COLO829 (cell line): ENCODE measurements at regions not wholly inside any gene's neighbourhood (a gene's known extent, or its start where the extent isn't known, plus 50 kb on each side); places are given as distances from the start of the nearest gene placed in this dataset.
"Not testable (repeated sequence)": the region's sequence is repeated elsewhere in the genome, so short reads cannot be mapped to it uniquely, and the experiment has no call there.

ENCODE experiments used
- DNase-seq: peaks from one replicate; pipeline ENCODE4 v3.0.0; 2012; ENCODE audit warnings: low spot score

DNA sequence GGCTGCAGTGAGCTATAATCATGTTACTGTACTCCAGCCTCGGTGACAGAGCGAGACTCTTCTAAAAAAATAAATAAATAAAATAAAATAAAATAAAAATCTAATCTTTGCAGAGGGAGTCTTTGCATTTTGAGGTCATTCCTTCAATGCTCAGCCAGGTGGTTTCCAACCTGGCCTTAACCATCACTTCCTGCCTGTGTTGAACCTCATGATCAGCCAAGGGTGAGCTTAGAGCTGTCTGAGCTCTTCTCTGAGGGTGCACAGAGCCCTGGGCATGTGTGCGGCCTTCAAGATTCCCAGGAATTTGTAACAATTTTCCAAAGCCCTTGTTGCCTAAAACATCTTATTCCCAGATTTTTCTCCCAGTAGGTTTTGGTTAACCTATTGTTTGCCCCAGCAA is 94.3 kb downstream of the KCNJ12 start:
- not testable (repeated sequence) for DNase-seq

DNA sequence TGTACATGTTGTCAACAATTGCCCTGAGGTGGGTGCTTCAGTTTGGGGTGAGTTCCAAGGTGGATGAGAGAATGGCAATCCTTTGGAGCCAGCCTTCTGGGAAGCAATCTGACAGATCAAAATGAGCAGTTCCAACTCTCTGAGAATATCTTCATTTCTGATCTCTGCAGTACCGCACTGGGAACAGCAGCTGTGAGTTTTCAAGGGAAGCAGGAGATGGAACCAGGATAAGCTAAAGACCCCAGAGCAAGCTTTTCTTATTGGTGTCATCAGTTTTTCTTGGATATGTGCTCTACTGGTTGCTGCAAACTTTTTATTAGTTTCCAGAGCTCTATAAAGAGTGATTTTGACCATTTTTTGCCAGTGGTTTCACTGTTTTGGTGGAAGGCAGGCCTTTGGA is 94.7 kb downstream of the KCNJ12 start:
- DNase-seq = no peak

DNA sequence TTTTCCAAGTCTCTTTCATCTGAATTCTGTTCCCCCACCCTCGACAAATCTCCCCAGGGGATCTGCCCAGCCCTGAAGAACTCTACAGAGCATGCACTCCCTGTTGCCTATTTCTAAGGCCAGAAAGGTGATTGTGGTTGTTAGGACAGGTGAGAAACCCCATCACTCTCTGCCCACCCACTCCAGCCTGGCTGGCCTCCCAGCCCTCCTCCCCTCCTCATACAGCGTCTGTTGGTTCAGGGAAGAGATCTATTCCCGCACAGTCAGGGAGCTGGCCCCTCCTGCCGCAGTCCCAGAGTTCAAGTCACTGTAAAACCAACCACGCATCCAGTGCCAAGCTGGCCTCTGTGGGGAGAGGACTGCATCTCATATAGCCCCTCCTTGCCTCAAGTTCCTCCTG is 98.7 kb downstream of the KCNJ12 start:
- no peak for DNase-seq

GRCh38 chr17:21475571-21475970 is 99.4 kb downstream of the KCNJ12 start:
- no peak for DNase-seq

DNA sequence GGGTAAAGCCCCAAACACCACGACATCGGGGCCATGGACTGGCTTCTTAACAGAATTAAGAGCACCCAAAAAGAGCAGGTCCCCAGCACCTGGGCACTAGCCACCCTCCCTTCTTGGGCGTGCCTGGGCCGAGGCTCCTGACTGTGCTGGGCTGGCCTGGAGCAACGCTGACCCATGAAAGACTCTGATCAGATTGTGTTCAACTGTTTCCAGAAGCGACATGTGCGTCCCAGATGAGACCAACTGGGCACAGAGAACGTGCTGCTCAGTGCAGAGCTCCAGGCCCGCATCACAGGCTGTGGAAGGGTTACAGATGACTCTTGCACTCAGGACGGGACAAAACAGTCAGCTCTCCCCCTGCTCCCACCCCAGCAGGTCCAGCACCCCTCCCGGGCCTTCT is 100.7 kb downstream of the KCNJ12 start:
- no peak for DNase-seq

- no peak for DNase-seq
Measured at GRCh38 chr17:21482189-21482865, 106.2 kb downstream of the KCNJ12 start.

DNA sequence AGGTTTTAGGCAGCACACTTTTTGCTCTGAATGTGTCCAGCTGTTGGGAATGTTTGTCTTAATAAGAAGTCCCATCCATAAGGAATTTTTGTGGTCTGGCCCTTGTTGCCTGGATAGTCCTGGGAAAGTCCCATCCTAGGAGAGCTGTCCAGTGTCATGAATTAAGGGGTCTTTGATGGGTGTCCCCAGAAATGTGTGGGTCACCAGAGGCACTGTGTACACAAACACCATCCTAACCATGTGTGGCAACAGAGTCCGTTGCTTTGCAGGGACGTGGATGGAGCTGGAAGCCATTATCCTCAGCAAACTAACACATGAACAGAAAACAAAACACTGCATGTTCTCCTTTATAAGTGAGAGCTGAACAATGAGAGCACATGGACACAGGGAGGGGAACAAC is 111.9 kb downstream of the KCNJ12 start:
- not testable (repeated sequence) for DNase-seq

DNA sequence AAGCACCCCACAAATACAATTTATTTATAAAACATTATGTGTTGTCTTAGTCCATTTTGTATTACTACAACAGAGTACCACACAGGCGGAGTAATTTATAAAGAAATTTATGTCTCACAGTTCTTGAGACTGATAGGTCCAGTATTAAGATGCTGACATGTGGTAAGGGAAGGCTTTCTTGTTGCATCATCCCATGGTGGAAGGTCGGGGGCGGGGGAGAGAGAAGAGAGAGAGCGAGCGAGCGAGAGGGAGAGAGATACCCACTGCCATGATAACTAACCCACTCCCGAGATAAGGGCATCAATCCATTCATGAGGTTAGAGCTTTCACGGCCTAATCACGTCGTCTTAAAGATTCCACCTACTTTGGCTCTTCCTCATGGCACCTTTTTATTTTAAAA is 117.8 kb downstream of the KCNJ12 start:
- no peak for DNase-seq

DNA sequence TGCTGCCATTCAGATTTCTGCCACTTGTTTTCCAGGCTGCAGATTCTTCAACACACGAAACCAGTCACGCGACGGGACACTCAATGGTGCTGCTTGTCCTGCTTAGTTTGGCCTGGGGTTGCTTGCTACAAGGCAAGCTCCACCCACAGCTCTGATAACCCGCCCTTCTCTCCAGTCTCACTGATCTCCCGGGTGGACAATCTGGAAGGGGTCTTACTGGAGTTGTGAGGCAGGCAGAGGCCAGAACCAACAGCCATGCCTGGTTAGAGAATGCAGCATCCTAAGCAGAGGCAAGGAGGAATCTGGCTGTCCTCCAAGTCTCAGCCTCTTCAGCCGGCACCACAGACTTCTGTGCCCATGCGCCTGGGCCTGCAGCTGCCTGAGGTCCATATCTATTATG is 119.1 kb downstream of the KCNJ12 start:
- no peak for DNase-seq

DNA sequence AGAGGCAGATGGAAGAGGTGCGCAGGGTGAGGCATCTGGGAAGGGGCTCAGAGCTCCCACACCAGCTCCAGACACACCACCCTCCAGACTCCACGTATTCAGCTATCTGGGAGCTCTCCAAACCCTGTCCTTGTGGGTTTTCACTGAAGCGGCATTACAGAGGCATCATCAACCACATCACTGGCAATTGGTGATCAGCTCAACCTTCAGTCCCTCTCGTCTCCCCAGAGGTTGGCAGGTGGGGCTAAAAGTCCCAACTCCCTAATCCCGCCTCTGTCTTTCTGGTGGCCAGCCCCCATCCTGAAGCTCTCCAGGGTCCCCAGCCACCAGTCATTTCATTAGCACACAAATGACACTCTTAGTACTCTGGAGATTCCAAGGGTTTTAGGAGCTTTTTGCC is 123.9 kb downstream of the KCNJ12 start:
- DNase-seq = no peak

- peak; percentile 15 for DNase-seq
Measured at GRCh38 chr17:21501927-21502700, 126.0 kb downstream of the KCNJ12 start.

DNA sequence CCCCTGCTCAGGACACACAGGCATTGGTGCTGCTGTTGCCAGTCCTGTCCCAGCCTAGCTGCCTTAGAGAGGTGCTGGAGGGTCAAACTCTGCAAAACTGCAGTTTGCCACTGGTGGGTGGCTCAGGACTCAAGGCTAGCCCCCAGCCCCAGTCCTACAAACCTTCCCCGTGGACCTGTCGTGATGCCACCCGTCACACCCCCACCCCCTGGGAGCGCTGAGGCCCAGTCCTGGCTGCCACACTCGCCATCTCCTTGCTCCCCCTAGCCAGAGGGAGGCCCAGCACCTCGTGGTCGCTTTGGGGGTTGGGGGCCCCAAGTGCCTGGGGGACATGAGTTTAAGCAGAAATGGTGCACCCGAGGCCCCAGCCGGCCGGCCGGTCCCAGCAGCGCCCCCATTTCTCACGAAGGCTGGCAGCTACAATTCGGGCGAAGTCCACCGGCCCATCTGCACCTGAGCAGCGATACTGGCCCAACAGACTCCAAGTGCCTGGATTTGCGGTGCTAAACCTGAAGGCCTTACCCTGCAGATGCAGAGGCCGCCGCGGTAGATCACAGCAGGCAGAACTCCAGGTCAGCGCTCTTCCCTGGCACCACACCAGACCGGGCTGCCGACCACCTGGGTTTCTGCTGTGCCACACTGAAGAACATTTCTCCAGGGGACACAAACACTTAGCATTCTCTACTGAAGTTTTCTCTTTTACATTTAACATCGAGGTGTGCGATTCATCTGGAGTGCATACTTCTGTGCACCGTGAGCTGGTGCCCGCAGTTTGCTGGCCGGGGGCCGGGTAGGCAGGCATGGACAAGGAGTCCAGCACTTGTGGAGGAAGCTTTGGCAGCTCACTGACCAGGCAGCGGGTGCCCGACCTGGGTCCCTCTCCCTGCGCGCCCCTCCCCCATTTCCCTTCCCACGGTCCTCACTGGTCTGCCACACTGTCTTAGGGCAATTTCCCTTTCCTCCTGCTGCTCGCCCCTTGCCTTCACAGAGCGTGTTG is 130.0 kb downstream of the KCNJ12 start:
- DNase-seq = no peak

GRCh38 chr17:21507806-21508205 is 131.6 kb downstream of the KCNJ12 start:
- DNase-seq = not testable (repeated sequence)

- DNase-seq = no peak
Measured at GRCh38 chr17:21508211-21508610, 132.1 kb downstream of the KCNJ12 start.

GRCh38 chr17:21509356-21509755 is 133.2 kb downstream of the KCNJ12 start:
- DNase-seq = not testable (repeated sequence)

- no peak for DNase-seq
Measured at GRCh38 chr17:21510686-21511362, 134.7 kb downstream of the KCNJ12 start.

DNA sequence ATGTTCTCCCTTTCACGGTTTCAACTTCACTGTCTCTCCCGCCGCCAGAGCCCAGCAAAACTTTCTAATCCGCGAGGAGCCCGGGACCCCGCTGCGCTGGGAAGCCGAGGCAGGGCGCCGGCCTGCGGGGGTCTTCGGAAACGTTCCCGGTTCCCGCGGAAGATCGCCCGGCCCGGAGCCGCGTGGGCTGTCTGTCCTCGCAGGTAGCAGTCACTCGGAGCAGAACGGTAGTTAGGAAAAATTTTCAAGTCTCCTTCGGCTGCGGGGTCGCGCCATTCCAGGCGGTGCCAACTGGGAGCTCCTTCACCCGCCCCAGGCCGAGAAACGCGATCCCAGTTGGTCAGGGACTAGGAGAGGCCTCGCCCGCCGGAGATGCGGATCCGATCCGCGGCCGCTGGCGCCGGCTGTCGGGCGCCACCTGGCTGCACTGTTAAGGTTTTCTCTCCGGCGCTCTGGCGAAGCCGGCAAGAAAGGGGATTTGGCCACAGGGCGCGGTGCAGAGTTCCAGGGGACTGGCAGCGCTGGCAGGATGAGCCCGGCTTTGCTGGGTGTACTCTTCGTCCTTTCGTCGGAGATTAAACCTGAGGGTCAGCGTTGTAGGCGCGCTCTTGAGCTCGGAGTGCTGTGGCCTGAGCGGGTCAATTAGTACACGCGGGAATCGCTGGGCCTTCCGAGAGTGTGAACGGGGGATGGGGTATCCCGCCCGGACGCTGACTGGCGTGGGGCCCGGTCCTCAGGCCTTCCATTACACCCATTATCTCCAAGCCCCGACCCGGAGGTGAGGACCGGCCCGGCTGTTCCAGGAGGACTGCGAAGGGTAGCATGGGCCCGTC is 135.4 kb downstream of the KCNJ12 start:
- DNase-seq = peak; percentile 66

- DNase-seq = no peak
Measured at GRCh38 chr17:21512307-21513011, 136.3 kb downstream of the KCNJ12 start.

GRCh38 chr17:21513012-21513570 is 136.9 kb downstream of the KCNJ12 start:
- DNase-seq = peak; percentile 81

DNA sequence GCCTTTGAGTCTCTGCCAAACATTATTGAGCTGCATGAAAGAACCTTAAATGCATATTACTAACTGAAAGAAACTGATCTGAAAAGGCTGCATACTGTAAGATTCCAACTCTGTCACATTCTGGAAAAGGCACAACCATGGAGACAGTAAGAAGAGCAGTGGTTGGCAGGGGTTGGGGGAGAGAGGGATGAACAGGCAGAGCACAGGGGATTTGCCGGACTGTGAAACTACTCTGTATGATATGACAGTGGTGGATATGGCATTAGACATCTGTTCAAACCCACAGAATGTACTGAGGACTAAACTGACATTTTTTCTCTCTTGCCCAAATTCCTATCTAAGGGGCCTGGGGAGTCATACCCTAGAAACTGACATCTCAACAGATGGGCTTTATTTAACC is 138.4 kb downstream of the KCNJ12 start:
- DNase-seq = not testable (repeated sequence)
